ENCODE measurements at regions not wholly inside any gene's neighbourhood (a gene's known extent, or its start where the extent isn't known, plus 50 kb on each side); places are given as distances from the start of the nearest gene placed in this dataset.

- TF ChIP-seq, protein P1, sequence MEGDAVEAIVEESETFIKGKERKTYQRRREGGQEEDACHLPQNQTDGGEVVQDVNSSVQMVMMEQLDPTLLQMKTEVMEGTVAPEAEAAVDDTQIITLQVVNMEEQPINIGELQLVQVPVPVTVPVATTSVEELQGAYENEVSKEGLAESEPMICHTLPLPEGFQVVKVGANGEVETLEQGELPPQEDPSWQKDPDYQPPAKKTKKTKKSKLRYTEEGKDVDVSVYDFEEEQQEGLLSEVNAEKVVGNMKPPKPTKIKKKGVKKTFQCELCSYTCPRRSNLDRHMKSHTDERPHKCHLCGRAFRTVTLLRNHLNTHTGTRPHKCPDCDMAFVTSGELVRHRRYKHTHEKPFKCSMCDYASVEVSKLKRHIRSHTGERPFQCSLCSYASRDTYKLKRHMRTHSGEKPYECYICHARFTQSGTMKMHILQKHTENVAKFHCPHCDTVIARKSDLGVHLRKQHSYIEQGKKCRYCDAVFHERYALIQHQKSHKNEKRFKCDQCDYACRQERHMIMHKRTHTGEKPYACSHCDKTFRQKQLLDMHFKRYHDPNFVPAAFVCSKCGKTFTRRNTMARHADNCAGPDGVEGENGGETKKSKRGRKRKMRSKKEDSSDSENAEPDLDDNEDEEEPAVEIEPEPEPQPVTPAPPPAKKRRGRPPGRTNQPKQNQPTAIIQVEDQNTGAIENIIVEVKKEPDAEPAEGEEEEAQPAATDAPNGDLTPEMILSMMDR (IDR thresholded peaks at IDR 0.05) = no peak
- TF ChIP-seq POLR2AphosphoS5 (IDR thresholded peaks at IDR 0.05) = no peak
- no peak for TF ChIP-seq POLR2A (IDR thresholded peaks at IDR 0.05)
Measured at GRCh38 chr7:42766782-42767423, 145.0 kb downstream of the C7orf25 start.

Measured in gastroesophageal sphincter (tissue), 3 donors.